Posterior vena cava (tissue), 2 donors: ENCODE measurements at regions not wholly inside any gene's neighbourhood (a gene's known extent, or its start where the extent isn't known, plus 50 kb on each side); places are given as distances from the start of the nearest gene placed in this dataset.

ENCODE experiments used
- DNase-seq: peaks from one replicate; pipeline ENCODE4 v3.0.0-alpha.2; 2020; ENCODE audit warnings: low spot score
- intact Hi-C, 2 donors: fragments of 100-400 bp; cut with DNase I; formaldehyde crosslinking; loops; one replicate each; pipeline versions ENCODE4 v1.14.1 to v1.14.2; 2022 to 2023
- donor health status: DM: yes; HTN: yes; CAD: no.
- donor health status: DM: yes; HTN: yes; CAD: no.

- no peak for DNase-seq
- intact Hi-C loops: no loop called here
Observed at GRCh38 chr9:696332-697323, 144.9 kb upstream of the DMRT1 start.

GRCh38 chr9:698276-698675 is 143.2 kb upstream of the DMRT1 start:
- intact Hi-C loops: no loop called here
- DNase-seq: no peak

GRCh38 chr9:698954-699353 is 142.5 kb upstream of the DMRT1 start:
- DNase-seq: no peak
- intact Hi-C loops: no loop called here

GRCh38 chr9:699396-699795 is 142.1 kb upstream of the DMRT1 start:
- intact Hi-C loops: no loop called here
- DNase-seq: no peak

GRCh38 chr9:700365-701282 is 140.9 kb upstream of the DMRT1 start:
- no peak for DNase-seq
- intact Hi-C loops: no loop called here

- intact Hi-C loops: no loop called here
- DNase-seq: no peak
Observed at GRCh38 chr9:703392-703791, 138.1 kb upstream of the DMRT1 start.

- intact Hi-C loops: no loop called here
- DNase-seq: no peak
Observed at GRCh38 chr9:706073-706472, 135.4 kb upstream of the DMRT1 start.

- DNase-seq: peak; percentile 93
- intact Hi-C loops: no loop called here
Observed at GRCh38 chr9:706606-707459, 134.7 kb upstream of the DMRT1 start.

GRCh38 chr9:708182-708550 is 133.3 kb upstream of the DMRT1 start:
- intact Hi-C loops: no loop called here

GRCh38 chr9:708551-709432 is 132.7 kb upstream of the DMRT1 start:
- intact Hi-C loops: no loop called here
- DNase-seq: no peak

More at GRCh38 chr9:708182-708550, 133.3 kb upstream of the DMRT1 start:
- DNase-seq: no peak

GRCh38 chr9:710951-711745 is 130.3 kb upstream of the DMRT1 start:
- no peak for DNase-seq
- intact Hi-C loops: loop anchor here in 1 of 2 donors (5.0 kb wide), 1 partner anchor 36 kb away; no protein-coding TSS in a partner anchor

GRCh38 chr9:711761-712553 is 129.5 kb upstream of the DMRT1 start:
- DNase-seq: no peak
- intact Hi-C loops: loop anchor here in 1 of 2 donors (5.0 kb wide), 1 partner anchor 35 kb away; no protein-coding TSS in a partner anchor

GRCh38 chr9:712643-713042 is 128.9 kb upstream of the DMRT1 start:
- intact Hi-C loops: loop anchor here in 1 of 2 donors (5.0 kb wide), 1 partner anchor 35 kb away; no protein-coding TSS in a partner anchor
- no peak for DNase-seq

- DNase-seq: no peak
- intact Hi-C loops: loop anchor here in 1 of 2 donors (5.0 kb wide), 1 partner anchor 34 kb away; no protein-coding TSS in a partner anchor
Observed at GRCh38 chr9:713091-713490, 128.4 kb upstream of the DMRT1 start.

GRCh38 chr9:714675-715074 is 126.8 kb upstream of the DMRT1 start:
- no peak for DNase-seq
- intact Hi-C loops: loop anchor here in 1 of 2 donors (5.0 kb wide), 1 partner anchor 33 kb away; no protein-coding TSS in a partner anchor

GRCh38 chr9:715300-715699 is 126.2 kb upstream of the DMRT1 start:
- intact Hi-C loops: no loop called here

More at GRCh38 chr9:715300-715699, 126.2 kb upstream of the DMRT1 start:
- no peak for DNase-seq
